HS-27A (cell line): ENCODE measurements at regions not wholly inside any gene's neighbourhood (a gene's known extent, or its start where the extent isn't known, plus 50 kb on each side); places are given as distances from the start of the nearest gene placed in this dataset.
A peak's percentile ranks its signal among the peaks of the same experiment; 100 is the strongest.

Experiments
- DNase-seq: peaks from one replicate; pipeline ENCODE4 v3.0.0-alpha.2; 2012; ENCODE audit warnings: low read depth, missing footprints

DNA sequence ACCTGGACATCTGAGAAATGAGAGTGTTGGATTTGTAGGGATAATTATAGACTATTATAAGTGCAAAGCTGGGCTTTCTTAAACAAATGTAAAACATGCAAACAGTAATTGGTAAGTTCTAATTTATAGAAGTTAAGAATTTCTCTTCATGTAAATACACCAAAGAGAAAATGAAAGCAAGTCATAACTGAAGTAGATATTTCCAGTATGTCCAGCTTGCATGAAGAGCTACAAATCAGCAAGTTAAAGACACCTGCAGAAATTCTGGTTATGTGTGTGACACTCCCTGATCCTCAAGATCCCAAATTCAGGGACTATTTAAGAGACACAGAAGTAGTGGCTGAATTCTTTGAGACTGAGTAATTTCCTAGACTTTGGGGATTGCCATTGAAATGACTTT lies 308.9 kb downstream of the TLE4 start:
- no peak for DNase-seq

DNA sequence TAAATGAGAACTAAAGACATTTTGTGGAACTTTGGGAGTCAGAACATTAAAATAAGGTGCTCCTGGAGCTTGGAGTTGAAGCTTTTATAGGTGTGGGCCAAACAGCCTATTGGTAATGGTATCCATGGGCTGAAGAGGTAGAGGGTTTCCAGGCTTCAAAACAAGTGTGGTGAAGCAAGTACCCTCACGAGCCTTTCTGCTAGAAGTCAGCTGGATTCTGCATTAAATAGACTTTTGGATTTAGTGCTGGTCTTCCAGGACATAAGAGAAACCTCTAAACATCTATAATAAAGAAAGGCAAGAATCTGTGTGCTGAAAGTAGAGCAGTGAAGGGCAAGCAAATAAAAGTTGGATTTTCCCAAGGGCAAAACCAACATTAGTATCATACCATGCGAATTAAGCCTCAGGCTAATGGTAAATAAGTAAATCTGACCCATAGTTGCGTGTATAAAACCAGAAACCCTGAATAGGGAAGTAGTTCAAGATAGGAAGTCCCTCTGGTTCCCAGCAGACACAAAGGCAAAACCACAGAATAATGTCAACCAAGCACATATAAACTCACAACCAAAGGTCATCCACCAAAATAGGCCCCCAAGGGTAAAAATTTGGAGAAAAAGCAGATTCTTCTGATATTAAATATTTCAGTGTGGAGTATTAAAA lies 306.3 kb downstream of the TLE4 start:
- DNase-seq = no peak

GRCh38 chr9:79868567-79869189 lies 296.9 kb downstream of the TLE4 start:
- no peak for DNase-seq

GRCh38 chr9:79862921-79863890 lies 291.4 kb downstream of the TLE4 start:
- no peak for DNase-seq

DNA sequence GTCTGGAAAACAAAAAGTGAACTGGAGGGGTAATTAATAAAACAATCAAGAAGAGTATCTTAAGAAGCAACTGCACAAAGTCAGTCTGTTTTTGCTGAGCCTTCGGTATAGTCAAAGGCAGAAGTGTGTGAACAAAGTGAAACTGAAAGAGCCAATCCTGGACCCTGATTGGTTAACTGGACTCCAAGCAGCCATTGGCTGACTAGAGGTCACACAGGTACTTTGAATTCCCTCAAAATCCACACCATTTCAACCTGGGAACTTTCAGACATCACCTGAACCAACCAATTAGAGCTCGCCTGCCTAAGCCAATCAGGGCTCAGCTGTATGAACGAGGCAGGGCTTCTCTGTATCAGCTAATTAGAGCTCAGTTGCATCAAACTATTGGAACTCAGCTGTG lies 286.7 kb downstream of the TLE4 start:
- peak; percentile 19 for DNase-seq

GRCh38 chr9:79857188-79857587 lies 285.4 kb downstream of the TLE4 start:
- no peak for DNase-seq

- DNase-seq = no peak
Observed at GRCh38 chr9:79847074-79847473, 275.3 kb downstream of the TLE4 start.

DNA sequence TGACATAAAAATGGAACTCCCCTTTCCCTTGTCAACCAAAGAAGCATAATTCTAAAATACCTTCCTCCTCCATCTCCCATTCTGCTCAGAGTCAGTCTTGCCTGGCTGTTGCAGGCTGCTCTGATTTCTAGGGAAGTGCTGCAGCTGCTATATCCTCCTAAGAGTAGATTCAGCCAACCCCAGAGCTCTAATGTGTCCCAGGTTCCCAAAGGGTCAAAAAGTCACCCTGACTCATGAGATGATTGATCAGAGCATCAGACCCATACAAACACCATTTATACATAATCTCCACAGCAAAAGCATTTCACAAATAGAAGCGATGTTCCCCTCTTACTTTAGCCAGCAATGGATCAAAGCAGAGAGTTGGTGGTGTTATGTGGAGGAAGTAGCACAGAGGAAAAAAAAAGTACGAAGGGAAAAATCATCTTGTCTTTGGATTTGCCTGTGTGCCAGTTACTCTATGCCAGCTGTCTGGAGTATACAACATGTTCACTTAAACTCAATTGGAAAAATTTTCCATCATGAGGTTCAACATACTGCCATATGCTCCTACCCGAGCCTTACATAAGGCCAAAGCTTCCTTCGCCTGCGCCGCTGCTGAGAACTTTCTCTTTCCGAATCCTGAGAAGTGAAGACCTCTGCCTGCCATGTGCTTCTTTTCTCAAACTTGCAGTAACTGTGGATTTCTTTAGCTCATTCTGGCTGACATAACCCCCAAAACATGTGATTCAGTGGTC lies 258.0 kb downstream of the TLE4 start:
- DNase-seq = no peak

DNA sequence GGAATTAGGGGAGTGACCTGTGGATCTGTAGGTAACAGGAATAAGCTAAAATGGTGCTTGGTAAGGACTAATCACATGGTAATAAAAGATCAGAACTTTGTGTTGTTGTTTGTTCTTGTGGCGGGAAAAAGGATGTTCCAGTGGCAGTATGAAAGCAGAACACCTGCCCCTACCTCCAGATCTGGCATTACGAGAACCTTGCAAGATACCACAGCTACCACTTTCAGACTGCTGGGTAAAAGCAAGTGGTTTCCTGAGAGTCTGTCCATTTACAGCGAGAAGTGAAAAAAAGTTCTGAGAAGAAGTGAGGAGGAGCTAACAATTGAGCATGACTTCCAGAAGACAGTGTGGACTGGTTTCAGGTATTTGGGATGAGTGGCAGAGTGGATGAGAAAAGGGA lies 252.5 kb downstream of the TLE4 start:
- DNase-seq = no peak

- no peak for DNase-seq
Observed at GRCh38 chr9:79817438-79818004, 245.8 kb downstream of the TLE4 start.

GRCh38 chr9:79813258-79813638 lies 241.5 kb downstream of the TLE4 start:
- no peak for DNase-seq

DNA sequence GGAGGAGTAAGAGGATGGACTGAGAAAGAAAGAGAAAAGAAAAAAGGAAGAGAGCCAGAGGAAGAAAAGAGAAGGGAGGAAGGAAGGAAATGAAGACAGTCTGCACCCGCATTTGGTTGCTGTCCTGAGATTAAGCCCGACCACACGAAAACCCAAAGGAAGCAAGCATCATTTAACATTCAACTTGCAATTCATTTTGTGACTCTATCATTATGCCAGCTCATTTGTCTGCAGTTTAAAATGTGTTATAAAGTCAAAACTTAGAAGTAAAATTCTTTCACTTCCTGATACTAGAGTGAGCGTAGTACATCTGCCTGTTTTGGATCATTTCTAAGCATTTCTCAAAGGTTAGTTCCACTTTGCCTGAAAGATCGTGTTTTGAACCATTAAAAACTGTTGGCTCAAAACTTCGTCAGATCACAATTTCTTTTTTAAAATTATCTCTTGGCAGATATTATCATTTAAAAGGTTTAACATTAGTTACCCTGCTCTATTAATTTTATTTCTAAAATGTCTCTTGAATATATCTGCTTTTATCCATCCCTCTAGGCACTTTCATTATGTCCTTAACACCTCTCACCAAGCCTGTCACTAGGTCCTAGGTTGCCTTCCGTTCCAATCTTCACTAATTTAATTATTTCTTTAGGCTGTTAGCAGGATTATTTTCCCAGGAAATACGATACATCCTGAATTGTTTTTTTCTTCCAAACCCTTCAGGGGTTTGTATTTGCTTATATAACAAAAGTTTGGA lies 240.9 kb downstream of the TLE4 start:
- DNase-seq = no peak

GRCh38 chr9:79812099-79812498 lies 240.3 kb downstream of the TLE4 start:
- DNase-seq = no peak

DNA sequence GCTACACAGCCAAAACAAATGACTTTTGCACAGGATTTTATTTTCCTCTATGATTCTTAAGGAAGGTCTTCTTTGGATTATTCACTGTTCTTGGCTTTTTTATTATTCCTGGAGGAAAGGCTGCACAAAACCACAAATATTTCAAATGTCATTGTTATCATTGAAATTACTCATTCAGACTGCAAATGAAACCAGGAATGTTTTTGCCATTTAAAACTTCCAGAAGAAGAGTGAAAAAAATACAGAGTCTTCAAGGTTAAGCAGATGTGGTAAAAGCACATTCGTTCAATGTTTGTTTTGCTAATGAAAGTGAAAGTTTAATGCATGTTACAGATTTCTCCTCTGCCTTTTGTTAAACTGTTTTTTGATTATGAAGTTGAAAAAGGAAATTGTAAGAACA lies 238.2 kb downstream of the TLE4 start:
- DNase-seq = peak; percentile 41

- DNase-seq = no peak
Observed at GRCh38 chr9:79809316-79809876, 237.6 kb downstream of the TLE4 start.

GRCh38 chr9:79807971-79808370 lies 236.2 kb downstream of the TLE4 start:
- DNase-seq = no peak

- no peak for DNase-seq
Observed at GRCh38 chr9:79806086-79806485, 234.3 kb downstream of the TLE4 start.

DNA sequence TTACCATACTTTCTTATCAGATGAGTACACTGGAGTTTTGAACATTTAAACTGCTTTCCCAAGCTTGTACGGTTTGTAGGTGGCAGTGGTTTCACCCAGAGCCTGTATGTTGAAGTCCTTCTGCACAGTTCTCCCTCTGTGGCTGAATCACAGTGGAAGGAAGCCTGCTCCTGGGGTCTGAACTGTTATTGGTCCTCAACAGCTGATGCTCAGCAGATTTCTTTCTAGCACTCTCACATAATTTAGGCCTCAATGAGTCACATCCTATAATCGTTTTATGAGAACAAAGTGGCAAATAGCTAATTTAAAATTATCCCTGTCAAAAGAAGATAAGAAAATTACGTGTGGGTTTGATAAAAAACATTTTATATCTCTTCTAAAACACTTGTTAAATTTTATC lies 229.7 kb downstream of the TLE4 start:
- no peak for DNase-seq

- DNase-seq = no peak
Observed at GRCh38 chr9:79800578-79800977, 228.8 kb downstream of the TLE4 start.

- DNase-seq = no peak
Observed at GRCh38 chr9:79799691-79800335, 228.0 kb downstream of the TLE4 start.
